ENCODE measurements at regions not wholly inside any gene's neighbourhood (a gene's known extent, or its start where the extent isn't known, plus 50 kb on each side); places are given as distances from the start of the nearest gene placed in this dataset.
"Not testable (repeated sequence)": the region's sequence is repeated elsewhere in the genome, so short reads cannot be mapped to it uniquely, and the experiment has no call there.

DNA sequence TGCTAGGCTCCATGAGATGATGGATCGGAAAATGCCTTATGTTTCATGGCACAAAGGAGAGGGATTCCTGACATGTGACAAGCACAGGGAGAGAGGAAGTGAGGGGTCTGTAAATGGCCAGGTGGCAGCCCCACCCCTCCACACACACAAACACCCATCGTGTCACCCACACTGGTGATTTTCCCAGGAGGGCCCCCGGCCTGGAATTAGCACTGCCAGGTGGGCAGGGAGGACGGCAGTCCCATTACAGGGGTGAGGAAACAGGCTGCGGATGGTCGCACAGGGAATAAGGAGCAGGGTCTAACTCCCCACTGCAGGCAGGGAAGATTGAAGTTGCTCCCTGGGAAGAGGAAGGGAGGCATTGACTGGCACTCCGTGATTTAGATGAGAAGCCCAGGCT is 395.3 kb upstream of the ZNF337 start:
- not testable (repeated sequence) for DNase-seq

DNA sequence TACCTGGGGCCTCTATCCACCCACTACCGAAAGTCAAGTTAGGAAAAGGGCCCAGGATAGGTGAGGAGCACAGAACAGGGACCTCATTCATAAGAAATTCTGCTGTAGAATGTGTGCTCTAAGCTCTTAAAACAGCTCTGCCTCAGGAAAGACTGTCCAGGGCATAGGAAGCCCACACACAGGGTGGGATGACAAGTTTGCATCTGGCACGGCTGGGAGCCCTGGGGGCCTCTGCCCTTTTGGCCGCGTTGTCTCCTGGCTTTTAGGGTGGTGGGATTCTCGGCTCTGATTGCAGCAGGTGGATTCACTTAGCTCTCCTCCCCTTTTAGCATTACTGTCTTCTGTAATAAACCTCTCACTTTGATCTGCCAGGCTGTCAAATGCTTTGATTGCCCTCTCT is 389.5 kb upstream of the ZNF337 start:
- DNase-seq: not testable (repeated sequence)

DNA sequence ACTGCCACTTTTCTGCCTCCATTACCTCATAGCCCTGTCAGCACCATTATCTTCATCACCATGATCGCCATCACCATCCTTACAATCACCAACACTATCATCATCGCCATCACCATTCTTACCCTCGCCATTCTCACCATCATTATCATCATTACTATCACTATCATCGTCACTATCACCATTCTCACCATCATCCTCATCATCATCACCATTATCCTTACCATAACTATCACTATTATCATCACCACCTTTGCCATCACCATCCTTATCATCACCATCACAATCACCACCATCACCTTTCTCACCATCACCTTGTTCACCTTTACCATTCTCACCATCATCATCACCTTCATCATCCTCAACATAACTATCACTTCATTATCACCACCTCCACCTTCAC is 377.3 kb upstream of the ZNF337 start:
- DNase-seq: not testable (repeated sequence)

DNA sequence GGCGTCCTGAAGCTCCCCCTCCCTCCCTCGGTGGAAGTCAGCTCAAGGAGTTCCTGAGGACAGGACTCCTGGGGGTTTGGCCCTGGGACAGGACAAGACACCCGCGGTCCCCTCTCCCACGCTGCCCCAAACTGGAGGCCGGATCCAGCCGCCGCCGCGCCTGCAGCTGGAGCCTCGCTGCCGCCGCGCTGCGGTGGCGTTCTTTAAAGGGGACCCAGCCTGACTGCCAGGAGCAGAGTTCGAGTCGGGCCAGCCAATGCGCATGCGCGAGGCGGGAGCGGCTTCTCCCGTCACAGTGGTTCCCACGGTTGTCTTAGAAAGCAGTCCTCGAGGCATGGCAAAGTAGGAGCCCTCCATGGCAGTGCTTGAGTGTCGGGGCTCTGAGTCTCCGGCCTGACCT is 362.7 kb upstream of the ZNF337 start:
- not testable (repeated sequence) for DNase-seq

DNA sequence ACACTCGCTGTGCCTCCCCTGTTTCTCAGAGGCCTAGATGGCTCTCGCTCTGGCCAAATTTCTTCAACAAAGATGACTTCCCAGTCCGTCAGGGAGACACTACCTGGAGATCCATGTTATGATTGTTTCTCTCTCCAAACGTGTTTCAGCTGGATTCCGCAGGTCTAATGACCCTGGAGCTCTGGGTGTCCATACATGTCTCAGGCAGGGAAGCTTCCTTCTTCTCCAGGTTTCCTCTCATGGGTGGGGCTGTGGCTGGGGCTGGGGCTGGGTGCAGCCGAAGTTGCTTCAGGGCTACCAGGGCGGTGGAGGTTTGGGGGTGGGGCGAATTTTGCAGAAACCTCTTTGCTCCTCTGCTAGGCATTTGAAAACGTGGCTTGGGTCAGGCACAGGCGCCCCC is 361.8 kb upstream of the ZNF337 start:
- not testable (repeated sequence) for DNase-seq

DNA sequence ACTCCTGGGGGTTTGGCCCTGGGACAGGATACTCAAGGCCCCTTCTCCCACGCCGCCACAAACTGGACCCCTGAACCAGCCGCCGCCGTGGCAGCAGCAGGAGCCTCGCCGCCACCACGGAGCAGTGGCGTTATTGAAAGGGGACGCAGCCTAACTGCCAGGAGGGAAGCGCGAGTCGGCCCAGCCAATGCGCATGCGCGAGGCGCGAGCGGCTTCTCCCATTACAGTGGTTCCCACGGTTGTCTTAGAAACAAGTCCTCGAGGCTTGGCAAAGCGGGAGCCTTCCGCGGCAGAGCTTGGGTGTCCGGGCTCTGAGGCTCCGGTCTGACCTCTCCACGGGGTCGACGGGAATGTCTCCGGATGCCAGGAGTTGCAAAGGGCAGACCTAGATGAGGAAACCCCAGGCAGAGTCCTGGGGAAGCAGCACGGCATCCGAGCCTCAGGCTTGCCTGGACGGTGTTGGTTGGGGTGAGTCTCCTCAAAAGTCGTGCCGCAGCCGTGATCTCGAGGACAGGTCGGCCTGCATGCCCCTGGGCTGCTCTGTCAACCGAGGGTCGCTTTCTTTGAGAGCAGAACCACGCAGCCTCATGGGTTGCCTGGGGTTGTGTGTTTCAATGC is 360.6 kb upstream of the ZNF337 start:
- DNase-seq: not testable (repeated sequence)

DNA sequence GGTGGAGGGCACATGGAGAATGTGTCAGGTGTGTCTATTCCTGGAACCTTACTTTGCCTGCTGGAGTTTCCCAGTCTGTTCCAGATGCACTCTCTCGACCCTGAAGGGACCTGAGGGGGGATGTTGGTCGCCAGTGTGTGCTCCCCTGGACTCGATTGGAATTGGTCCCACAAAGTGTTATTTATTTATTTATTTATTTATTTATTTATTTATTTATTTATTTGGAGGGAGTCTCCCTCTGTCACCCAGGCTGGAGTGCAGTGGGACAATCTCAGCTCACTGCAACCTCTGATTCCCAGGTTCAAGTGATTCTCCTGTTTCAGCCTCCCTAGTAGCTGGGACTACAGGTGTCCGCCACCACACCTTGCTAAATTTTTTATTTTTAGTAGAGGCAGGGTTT is 329.1 kb upstream of the ZNF337 start:
- DNase-seq: not testable (repeated sequence)

DNA sequence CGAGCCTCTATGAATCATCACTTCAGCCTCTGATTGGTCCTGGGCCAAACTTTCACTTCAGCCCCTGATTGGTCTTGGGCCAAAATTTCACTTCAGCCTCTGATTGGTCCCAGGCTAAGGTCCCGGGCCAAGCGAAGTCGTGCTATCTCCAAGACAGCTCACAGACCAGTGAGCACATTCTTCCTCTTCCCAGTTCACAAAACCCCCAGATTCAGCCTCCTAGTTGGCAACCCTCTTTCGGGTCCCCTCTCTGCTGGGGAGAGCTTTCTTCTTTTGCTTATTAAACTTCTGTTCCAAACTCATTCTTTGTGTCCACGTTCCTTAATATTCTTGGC is 314.3 kb upstream of the ZNF337 start:
- DNase-seq: not testable (repeated sequence)

DNA sequence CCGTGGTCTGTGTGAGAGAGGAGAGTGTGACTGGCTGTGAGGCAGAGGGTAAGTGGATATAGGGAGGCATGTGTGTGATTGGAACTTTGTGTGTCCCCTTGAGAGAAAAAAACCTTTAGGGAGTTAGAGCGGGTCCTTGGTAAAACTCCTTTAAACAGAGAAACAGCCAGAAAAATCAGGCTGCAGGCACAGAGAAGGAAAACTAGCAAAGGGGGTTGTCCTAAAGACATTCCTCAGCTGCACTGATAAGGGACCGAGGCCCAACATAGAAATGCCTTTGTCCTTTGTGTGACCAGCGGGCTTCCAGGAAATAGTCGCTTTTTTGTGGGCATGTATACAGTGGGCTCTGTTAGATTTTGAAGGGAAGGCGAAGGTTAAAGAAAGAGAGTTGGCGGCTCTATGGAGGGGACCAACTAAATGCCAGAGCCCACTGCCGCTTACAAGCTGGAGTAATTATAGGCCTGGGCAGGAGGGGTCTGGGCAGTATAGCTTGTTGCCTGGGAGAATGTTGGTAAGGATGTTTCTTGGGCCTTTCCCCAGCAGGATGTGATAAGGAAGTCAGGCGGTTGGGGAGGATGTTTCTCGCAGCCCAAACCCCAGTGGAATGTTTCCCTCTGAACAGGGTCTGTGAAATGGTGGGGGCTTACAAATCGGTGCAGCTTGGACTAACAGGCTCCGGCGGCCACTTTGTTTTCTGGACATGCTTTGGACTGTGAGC is 313.7 kb upstream of the ZNF337 start:
- not testable (repeated sequence) for DNase-seq

DNA sequence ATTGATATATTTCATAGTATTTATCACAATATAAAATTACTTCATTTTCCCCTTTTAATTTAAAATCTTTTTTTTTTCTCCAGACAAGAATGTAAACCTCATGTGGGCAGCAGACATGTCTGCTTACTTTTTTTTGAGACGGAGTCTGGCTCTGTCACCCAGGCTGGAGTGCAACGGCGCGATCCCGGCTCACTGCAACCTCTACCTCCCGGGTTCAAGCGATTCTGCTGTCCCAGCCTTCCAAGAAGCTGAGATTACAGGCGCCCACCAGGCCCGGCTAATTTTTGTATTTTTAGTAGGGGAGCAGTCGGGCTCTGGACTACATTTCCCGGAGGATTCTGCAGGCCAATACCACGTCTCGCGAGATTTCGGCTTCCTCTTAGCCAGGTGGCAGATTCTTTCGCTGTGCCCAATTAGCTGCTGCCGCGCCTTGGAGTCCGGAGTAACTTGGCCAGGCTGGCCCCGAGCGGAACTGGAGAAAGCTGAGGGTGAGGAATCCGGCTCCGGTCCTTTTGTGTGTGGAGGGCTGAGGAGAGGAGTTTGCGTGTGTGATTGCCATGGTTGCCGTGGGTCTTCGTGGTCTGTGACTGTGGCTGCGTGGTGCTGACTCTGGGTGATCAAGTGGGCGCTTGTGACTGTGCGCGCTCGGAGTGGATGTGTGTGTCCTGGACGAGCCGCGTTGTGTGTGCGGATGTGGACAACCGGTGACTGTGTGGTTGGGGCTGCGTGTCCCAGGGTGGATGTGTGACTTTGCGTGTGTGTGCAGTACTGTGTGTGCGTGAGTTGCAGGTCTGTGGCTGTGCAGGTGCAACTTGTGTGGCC is 313.0 kb upstream of the ZNF337 start:
- peak; percentile 61 to 74 for DNase-seq

DNA sequence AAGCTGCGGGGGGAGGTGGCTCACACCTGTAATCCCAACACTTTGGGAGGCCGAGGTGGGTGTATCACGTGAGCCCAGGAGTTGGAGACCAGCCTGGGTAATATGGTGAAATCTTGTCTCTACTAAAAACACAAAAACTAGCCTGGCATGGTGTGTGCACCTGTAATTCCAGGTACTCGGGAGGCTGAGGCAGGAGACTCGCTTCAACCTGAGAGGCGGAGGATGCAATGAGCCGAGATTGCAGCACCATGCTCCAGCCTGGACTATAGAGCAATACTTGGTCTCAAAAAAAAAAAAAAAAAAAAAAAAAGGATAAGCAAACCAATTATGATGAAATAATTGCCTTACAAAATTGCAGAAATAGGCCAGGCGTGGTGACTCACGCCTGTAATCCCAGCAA is 311.4 kb upstream of the ZNF337 start:
- not testable (repeated sequence) for DNase-seq

DNA sequence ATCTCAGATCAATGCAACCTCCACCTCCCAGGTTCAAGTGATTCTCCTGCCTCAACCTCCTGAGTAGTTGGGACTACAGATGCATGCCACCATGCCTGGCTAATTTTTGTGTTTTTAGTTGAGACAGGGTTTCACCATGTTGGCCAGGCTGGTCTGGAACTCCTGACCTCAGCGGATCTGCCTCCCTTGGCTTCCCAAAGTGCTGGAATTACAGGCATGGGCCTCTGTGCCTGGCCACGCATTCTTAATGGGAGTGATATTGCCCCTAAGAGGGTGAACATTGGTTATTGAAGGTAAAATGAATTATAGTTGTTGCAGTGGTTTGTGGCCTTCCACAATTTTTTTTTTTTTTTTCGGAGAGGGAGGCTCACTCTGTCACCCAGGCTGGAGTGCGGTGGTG is 309.5 kb upstream of the ZNF337 start:
- DNase-seq: not testable (repeated sequence)

DNA sequence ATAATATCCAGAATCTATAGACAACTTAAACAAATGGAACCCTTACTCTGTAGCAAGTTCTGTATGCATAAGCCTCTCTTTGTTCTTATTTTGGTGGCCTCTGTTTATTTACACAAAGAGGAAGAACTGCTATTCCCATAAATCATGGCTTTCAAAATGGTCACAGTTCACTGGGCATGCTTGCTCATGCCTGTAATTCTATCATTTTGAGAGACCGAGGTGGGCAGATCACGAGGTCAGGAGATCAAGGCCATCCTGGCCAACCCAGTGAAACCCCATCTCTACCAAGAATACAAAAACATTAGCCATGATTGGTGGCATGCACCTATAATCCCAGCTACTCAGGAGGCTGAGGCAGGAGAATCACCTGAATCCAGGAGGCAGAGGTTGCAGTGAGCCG is 307.3 kb upstream of the ZNF337 start:
- not testable (repeated sequence) for DNase-seq

DNA sequence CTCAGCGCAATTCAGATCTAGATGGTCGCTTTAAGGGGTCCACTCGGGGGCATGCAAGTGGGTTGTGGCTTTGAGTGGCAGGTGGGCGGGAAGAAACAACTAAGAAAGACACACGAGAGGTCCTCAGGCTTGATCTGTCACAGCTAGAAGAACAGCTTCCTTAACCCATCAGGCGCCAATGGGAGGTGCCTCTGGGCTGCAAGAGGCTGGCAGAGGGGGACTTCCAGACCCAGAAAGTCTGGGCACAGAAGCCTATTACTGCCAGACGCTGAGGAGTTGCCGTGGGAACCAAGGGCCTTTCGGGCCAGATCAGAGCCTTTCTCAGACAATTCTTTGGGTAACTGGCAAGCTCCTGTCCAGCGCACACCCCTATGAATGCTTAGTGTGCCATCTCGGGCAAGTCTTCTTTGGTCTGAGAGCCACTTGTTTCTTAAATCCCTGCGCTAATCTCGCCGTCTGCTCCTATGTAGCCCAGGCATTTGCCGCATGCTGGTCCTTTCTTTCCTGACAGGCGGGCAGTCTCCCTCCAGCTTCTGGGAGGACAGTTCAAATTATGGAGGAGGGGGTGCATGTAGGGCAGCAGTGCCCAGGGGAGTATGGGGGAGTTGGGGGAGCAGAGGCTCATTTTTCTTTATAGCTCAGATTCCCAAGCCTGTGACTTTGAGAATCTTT is 300.9 kb upstream of the ZNF337 start:
- DNase-seq: not testable (repeated sequence)

DNA sequence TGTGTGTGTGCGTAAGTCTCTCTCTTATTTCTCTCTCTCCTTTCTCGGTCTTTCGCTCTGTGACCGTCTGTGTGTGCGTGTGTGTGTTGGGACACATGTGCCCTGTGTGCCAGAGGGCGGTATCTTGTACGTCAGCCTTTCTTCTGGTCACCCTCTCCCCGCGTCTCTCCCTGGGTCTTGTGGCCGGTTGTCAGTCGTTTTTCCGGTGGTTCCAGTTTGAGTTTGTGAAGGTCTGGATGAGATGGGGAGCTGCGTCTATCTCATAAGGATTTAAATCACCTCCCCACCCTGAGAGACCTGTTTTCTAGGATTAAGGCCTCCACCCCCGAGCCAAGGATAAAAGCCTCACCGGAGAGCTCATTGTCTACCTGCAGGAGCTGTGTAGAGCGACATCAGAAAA is 295.5 kb upstream of the ZNF337 start:
- DNase-seq: no peak

DNA sequence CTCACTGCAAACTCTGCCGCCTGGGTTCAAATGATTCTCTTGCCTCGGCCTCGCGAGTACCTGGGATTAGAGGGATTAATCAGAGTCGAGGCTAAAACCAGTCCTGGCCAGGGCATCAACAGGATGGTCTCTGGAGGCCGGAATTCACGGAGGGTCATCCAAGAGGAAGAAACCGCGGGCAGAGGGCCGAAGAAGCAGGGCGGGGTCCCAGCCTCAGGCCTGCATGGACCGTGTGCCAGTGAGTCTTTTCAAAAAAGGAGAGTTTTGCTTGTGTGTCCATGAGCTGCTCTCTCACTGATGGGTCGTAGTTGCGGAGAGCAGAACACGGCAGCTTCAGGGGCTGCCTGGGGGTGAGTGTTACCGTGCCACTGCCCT is 295.1 kb upstream of the ZNF337 start:
- DNase-seq: no peak

DNA sequence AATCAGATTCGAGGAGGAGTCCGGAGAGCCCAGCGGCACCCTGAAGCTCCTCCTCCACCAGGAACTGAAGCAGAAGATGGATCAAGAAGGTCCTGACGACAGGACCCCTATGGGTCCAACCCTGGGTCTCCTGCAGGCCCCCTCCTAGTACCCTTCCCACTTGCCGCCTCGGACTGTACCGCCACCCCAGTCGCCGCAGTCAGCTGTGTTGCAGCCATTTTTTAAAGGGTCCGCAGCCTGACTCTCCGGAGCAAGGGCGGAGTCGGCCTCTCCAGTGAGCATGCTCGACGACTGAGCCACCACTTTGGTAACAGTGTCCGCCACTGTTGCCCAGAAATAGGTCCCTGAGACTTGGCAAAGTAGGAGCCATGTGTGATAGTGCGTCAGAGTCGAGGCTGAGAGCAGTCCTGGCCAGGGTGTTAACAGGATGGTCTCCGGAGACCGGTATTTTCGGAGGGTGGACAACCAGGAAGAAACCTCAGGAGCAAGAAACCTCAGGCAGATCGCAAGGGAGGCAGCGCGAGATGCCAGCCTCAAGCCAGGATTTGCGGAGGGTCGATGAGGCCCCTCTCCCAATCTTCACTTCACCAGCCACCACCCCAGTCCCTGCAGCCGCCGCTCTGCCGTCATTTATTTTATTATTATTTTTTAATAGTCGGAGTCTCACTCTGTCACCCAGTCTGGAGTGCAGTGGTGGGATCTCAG is 294.6 kb upstream of the ZNF337 start:
- no peak for DNase-seq

DNA sequence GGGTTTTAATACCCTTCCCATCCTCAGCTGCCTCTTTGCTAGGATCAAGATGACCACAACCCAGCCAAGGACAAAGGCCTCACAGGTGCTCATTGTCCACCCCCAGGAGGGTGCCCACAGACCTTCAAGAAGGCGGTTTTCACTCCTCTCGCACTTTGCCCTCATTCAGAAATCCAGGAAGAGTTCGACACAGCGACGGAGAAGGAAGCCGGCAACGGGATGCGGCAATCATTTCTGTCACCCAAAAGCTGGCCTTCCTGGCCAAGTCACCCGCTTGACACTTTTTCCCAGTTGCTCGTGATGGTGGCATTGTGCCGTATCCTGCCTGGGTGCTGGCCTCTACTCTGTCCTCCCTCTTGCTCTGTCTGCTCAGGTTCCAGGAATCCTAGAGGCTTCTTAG is 293.0 kb upstream of the ZNF337 start:
- DNase-seq: not testable (repeated sequence)

DNA sequence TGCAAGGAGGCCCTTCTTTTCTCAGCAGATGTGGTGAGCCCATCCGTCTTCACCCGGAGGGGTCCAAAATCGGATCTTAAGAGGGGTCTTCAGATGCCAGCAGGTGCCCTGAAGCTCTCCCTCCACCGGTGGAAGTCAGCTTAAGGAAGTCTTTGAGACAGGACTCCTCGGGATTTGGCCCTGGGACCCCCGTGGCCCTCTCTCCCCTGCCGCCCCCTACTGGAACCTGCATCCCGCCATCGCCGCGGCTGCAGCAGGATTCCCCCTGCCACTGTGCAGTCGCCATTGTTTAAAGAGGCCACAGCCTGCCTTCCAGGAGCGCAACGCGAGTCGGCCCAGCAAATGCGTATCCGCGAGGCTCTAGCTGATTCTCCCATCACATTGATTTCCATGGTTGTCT is 292.5 kb upstream of the ZNF337 start:
- DNase-seq: no peak

DNA sequence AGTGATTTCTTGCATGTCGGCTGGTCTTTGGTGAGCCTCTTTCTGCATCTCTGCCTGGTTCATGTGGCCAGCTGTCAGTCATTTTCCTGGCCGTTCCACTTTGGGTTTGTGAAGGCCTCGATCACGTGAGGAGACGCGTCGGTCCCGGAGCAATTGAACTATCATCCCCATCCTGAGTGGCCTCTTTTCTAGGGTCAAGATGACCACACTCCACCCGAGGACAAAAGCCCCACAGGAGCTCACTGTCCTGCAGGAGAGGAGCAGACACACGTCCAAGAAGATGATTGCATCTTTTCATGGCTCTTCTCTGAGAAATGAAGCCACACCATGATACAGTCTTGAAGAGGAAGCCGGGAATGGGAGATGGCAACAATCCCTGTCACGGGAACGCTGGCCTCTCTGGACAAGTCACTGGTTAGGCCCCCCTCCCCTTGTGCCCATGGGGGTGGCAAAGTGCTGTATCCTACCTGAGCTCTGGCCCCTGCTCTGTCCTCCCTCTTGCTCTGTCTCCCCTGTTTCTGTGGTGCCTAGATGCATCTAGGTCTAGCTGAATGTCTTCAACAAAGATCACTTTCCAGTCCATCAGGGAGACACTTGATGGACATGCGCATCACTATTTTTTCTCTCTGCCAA is 291.4 kb upstream of the ZNF337 start:
- DNase-seq: not testable (repeated sequence)

DNA sequence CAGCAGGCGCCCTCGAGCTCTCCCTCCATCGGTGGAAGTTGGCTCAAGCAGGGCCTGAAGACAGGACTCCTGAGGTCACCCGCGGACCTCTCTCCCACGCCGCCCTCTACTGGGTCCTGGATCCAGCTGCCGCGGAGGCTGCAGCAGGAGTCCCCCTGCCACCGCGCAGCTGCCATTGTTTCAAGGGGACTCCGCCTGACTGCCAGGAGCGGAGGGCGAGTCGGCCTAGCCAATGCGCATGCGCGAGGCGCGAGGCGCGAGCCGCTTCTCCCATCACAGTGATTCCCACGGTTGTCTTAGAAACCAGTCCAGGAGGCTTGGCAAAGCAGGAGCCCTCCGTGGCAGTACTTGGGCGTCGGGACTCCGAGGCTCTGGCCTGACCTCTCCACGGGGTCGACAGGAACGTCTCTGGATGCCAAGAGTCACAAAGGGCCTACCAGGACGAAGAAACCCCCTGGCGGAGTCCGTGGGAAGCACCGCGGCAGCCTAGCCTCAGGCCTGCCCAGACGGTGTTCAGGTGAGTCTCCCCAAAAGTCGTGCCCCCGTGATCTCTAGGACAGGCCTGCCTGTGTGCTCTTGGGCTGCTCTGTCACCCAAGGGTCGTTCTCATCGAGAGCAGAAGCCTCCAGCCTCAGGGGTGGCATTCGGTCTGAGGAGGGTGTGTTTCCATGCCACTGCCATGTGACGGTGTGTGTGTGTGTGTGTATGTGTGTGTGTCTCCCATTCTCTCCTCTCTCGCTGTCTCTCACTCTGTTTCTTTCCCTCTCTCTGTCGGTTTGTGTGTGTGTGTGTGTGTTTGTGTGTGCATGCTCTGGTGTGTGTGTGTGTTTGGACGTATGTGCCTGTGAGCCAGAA is 290.6 kb upstream of the ZNF337 start:
- DNase-seq: peak; percentile 54 to 61

All from activated CD4-positive, alpha-beta T cell treated with anti-CD3 and anti-CD28 coated beads, Interleukin-2, amount 50 U/mL, for 48 hours (primary cell).